K562 (cell line): ENCODE measurements at regions not wholly inside any gene's neighbourhood (a gene's known extent, or its start where the extent isn't known, plus 50 kb on each side); places are given as distances from the start of the nearest gene placed in this dataset.

Source experiments
- ATF1 ChIP-seq, 2 experiments: fragments of 450-650 bp in 1 of 2; IDR thresholded peaks; 2 replicates each; pipeline ENCODE4 v1.6.1; 2016; ENCODE audit warnings: missing compliant biosample characterization in 1 of 2, missing genetic modification characterization in 1 of 2
- SMC3 ChIP-seq: conservative IDR thresholded peaks from 2 replicates; pipeline ENCODE4 v1.6.1; 2011; ENCODE audit warnings: low read depth, low read length, improper control_type of control experiment; ENCODE audit not compliant: insufficient read depth

DNA sequence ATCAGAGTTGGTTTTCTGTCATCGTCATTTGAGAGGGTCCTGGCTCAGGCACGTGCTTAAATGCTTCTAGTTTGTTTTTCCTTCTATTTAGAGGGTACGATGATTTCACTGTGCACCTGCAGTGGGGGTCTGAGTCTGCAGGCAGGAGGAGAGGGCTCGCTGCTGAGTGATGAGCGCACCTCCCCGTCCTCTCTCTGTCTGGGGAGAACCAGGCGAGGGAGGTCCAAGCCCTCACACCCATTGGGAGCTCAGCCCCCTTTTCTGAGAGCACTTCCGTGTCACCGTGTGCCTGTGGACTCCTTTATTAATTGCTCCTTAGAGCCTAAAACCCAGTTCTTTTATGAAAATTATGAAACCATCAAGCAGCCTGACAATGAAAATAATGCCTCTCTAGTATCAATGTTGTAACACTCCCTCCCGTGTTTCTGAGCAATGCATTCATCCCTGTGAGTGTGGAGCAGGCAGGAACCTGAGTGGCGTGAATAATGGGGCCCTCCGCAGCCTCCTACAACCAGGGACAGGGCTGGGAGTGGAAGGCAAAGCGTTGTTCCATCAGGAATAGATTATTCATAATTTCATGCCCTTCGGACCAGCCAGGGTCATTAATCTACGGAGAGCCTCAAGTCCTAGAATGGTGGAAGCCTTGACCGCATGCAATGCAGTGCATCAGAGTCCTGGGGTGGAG is 191.6 kb downstream of the UQCRFS1 start:
- TF ChIP-seq ATF1 (CRISPR knock-in tag; IDR thresholded peaks at IDR 0.05): no peak
- no peak for TF ChIP-seq ATF1 (tag; IDR thresholded peaks at IDR 0.05)
- TF ChIP-seq SMC3: no peak
